Globus pallidus (tissue), 1 donor: ENCODE measurements at regions not wholly inside any gene's neighbourhood (a gene's known extent, or its start where the extent isn't known, plus 50 kb on each side); places are given as distances from the start of the nearest gene placed in this dataset.

Source experiments
- DNase-seq: peaks from one replicate; pipeline ENCODE4 v3.0.0-alpha.2; 2015; ENCODE audit warnings: low spot score

DNA sequence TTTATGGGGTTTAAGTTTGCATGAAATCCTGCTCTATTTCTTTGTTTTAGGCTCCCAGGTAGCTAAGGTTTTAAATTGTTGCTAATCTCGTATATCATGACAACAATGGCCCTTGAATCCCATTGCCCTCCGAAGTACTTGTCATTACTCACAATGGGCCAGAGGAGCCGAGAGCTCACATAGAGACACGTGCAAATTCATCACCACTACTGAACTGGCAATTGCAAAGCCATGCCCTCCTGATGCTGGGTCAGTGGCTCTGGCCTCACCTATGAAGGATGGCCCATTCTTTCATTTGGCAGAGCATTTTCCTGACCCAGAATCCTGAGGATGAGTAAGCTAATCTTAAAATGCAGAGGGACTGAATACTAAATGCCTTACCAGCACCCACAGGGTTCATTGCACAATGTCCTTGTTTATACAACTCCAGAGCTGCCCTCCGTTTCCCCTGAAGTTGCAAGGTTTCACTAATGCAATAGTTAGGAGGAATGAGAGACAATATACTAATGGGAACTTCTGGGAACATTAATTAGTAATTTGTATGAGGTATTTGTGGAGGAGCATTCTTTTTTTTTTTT, 71.6 kb upstream of the GAREM1 start:
- DNase-seq = no peak

GRCh38 chr18:32530947-32531651, 60.4 kb upstream of the GAREM1 start:
- DNase-seq = no peak

GRCh38 chr18:32529722-32530420, 59.2 kb upstream of the GAREM1 start:
- DNase-seq = no peak

DNA sequence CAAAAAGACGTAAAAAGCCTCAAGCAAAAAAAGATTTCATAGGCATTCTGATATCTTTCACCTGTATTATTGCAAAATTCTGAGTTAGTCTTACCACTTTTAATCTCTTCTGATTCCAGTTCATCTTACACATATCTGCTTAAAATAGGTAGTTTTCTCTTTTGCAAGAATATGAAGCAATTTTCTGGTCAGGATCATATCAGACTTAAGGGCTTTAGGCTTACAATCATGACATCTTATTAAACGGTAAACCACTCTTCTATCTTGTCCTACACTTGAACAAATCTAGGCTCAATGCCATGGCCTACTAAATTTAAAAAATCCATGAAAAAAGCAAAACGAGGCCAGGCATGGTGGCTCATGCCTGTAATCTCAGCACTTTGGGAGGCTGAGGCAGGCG, 50.1 kb upstream of the GAREM1 start:
- DNase-seq = no peak
